ENCODE measurements at regions not wholly inside any gene's neighbourhood (a gene's known extent, or its start where the extent isn't known, plus 50 kb on each side); places are given as distances from the start of the nearest gene placed in this dataset.

DNA sequence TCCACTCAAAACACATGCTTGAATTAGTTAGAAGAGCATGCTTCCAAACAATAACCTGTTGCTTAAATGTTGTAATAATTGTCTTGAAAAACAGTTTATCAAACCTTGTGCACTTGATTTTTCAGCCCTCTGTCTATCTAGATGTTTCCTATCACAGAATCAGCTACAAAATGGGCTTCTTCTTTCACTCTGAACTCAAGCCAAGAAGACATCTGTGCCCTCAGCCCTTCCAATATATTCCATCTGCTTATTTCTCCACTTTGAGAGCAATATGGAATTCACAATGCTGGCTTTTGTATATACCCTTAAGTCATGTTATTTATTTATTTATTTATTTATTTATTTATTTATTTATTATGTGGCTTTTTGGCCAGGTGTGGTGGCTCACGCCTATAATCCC, 234.2 kb downstream of the TOX3 start:
- no peak for TF ChIP-seq POU6F1 (CRISPR knock-in tag; IDR thresholded peaks at IDR 0.05; ENCODE audit: borderline replicate concordance, low read depth)
- ATAC-seq, result no peak

GRCh38 chr16:52309446-52310416, 237.2 kb downstream of the TOX3 start:
- TF ChIP-seq PPARA (CRISPR knock-in tag; IDR thresholded peaks at IDR 0.05; ENCODE audit: borderline replicate concordance) (no peak), ZFP3 (CRISPR knock-in tag; IDR thresholded peaks at IDR 0.05) (no peak), CSRNP3 (CRISPR knock-in tag; IDR thresholded peaks at IDR 0.05) (no peak), RARB (CRISPR knock-in tag; IDR thresholded peaks at IDR 0.05) (no peak), GLIS3 (CRISPR knock-in tag; IDR thresholded peaks at IDR 0.05) (no peak), ZC3H10 (CRISPR knock-in tag; IDR thresholded peaks at IDR 0.05) (no peak), ISL1 (CRISPR knock-in tag; IDR thresholded peaks at IDR 0.05) (no peak), SNAI2 (CRISPR knock-in tag; IDR thresholded peaks at IDR 0.05) (no peak), OSR1 (CRISPR knock-in tag; IDR thresholded peaks at IDR 0.05) (no peak), POU6F1 (CRISPR knock-in tag; IDR thresholded peaks at IDR 0.05; ENCODE audit: borderline replicate concordance, low read depth) (no peak), TCF4 (CRISPR knock-in tag; IDR thresholded peaks at IDR 0.05; ENCODE audit: borderline replicate concordance) (no peak), TOX (CRISPR knock-in tag; IDR thresholded peaks at IDR 0.05; ENCODE audit: borderline replicate concordance) (no peak), BACH2 (CRISPR knock-in tag; IDR thresholded peaks at IDR 0.05; ENCODE audit: borderline replicate concordance) (no peak), ARNTL (CRISPR knock-in tag; IDR thresholded peaks at IDR 0.05; ENCODE audit: borderline replicate concordance, low read depth) (no peak), ZNF8 (CRISPR knock-in tag; IDR thresholded peaks at IDR 0.05) (no peak)
- TF ChIP-seq, protein P1, sequence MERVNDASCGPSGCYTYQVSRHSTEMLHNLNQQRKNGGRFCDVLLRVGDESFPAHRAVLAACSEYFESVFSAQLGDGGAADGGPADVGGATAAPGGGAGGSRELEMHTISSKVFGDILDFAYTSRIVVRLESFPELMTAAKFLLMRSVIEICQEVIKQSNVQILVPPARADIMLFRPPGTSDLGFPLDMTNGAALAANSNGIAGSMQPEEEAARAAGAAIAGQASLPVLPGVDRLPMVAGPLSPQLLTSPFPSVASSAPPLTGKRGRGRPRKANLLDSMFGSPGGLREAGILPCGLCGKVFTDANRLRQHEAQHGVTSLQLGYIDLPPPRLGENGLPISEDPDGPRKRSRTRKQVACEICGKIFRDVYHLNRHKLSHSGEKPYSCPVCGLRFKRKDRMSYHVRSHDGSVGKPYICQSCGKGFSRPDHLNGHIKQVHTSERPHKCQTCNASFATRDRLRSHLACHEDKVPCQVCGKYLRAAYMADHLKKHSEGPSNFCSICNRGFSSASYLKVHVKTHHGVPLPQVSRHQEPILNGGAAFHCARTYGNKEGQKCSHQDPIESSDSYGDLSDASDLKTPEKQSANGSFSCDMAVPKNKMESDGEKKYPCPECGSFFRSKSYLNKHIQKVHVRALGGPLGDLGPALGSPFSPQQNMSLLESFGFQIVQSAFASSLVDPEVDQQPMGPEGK (CRISPR knock-in tag; IDR thresholded peaks at IDR 0.05; ENCODE audit: borderline replicate concordance), result no peak
- TF ChIP-seq, protein P2, sequence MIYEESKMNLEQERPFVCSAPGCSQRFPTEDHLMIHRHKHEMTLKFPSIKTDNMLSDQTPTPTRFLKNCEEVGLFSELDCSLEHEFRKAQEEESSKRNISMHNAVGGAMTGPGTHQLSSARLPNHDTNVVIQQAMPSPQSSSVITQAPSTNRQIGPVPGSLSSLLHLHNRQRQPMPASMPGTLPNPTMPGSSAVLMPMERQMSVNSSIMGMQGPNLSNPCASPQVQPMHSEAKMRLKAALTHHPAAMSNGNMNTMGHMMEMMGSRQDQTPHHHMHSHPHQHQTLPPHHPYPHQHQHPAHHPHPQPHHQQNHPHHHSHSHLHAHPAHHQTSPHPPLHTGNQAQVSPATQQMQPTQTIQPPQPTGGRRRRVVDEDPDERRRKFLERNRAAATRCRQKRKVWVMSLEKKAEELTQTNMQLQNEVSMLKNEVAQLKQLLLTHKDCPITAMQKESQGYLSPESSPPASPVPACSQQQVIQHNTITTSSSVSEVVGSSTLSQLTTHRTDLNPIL (CRISPR knock-in tag; IDR thresholded peaks at IDR 0.05; ENCODE audit: low read depth), result no peak
- no peak for ATAC-seq

GRCh38 chr16:52308051-52308450, 238.9 kb downstream of the TOX3 start:
- TF ChIP-seq ESRRG (CRISPR knock-in tag; IDR thresholded peaks at IDR 0.05) (no peak), ZFP3 (CRISPR knock-in tag; IDR thresholded peaks at IDR 0.05) (no peak), RARB (CRISPR knock-in tag; IDR thresholded peaks at IDR 0.05) (no peak), POU6F1 (CRISPR knock-in tag; IDR thresholded peaks at IDR 0.05; ENCODE audit: borderline replicate concordance, low read depth) (no peak), ARNTL (CRISPR knock-in tag; IDR thresholded peaks at IDR 0.05; ENCODE audit: borderline replicate concordance, low read depth) (no peak), BACH2 (CRISPR knock-in tag; IDR thresholded peaks at IDR 0.05; ENCODE audit: borderline replicate concordance) (no peak), PPARA (CRISPR knock-in tag; IDR thresholded peaks at IDR 0.05; ENCODE audit: borderline replicate concordance) (no peak), TCF4 (CRISPR knock-in tag; IDR thresholded peaks at IDR 0.05; ENCODE audit: borderline replicate concordance) (no peak), ZNF565 (CRISPR knock-in tag; conservative IDR thresholded peaks at IDR 0.05; ENCODE audit: low read depth) (no peak), SNAI2 (CRISPR knock-in tag; IDR thresholded peaks at IDR 0.05) (no peak), GLIS3 (CRISPR knock-in tag; IDR thresholded peaks at IDR 0.05) (no peak), ISL1 (CRISPR knock-in tag; IDR thresholded peaks at IDR 0.05) (no peak), CSDC2 (CRISPR knock-in tag; IDR thresholded peaks at IDR 0.05) (no peak)
- TF ChIP-seq, protein P1 (CRISPR knock-in tag; IDR thresholded peaks at IDR 0.05; ENCODE audit: borderline replicate concordance), result no peak
- ATAC-seq, result no peak
